ENCODE measurements at regions not wholly inside any gene's neighbourhood (a gene's known extent, or its start where the extent isn't known, plus 50 kb on each side); places are given as distances from the start of the nearest gene placed in this dataset.
"Not testable (repeated sequence)": the region's sequence is repeated elsewhere in the genome, so short reads cannot be mapped to it uniquely, and the experiment has no call there.

- no peak for DNase-seq (ENCODE audit: low read depth)
Measured at GRCh38 chr5:7080501-7080900, 315.4 kb upstream of the ADCY2 start.

- DNase-seq (ENCODE audit: low read depth), result no peak
Measured at GRCh38 chr5:7087719-7088297, 308.1 kb upstream of the ADCY2 start.

DNA sequence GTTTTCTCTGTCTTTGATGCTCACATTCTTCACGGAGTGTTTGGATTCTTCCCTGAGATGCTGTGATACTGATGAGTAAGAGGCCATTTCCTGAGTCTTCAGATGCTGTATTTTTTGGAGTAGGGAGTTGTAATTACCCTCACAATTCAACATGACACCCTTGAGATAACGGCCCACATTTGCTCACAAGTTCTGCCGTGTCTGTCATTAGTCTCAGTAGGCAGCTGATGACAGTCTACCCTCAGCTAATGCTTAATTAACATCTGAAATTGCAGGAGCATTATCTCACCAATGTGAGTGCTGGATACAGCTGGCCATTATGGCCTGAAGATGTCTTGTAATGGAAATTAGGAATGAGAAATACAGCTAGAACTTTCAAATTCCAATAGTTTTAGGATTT, 307.1 kb upstream of the ADCY2 start:
- DNase-seq (ENCODE audit: low read depth), result no peak

- peak; percentile 18 for DNase-seq (ENCODE audit: low read depth)
Measured at GRCh38 chr5:7094626-7095025, 301.3 kb upstream of the ADCY2 start.

- no peak for DNase-seq (ENCODE audit: low read depth)
Measured at GRCh38 chr5:7096294-7096693, 299.6 kb upstream of the ADCY2 start.

DNA sequence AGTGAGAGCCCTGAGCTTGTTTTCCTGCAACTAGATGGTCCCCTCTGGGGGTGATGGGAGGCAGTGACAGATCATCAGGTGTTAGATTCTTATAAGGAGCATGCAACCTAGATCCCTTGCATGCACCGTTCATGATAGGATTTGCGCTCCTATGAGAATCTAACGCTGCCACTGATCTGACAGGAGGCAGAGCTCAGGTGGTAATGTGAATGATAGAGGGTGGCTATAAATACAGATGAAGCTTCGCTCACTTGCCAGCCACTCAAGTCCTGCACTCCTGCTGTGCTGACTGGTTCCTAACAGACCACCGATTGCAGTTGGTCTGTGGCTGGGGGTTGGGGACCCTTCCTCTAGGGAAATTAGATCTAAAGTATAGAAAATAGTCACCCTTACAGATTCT, 290.6 kb upstream of the ADCY2 start:
- DNase-seq (ENCODE audit: low read depth), result no peak

DNA sequence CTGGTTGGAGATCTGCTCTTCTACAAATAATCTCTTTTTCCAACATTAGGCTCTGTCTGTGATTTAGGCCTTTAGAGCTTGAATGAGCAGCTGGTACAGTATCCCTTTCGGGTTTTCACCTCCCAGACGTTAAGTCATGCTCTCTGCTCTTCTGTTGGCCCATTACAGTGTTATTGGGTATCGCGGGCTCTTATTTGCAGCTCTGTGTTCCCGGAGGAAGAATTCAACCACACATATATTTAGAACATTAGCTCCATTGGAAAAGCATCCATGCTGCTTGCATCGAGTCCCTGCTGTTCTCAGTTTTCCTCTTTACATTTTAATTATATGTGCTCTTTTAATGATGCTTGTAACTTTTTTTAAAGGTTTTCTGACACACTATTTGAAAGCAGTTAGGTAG, 278.0 kb upstream of the ADCY2 start:
- no peak for DNase-seq (ENCODE audit: low read depth)

DNA sequence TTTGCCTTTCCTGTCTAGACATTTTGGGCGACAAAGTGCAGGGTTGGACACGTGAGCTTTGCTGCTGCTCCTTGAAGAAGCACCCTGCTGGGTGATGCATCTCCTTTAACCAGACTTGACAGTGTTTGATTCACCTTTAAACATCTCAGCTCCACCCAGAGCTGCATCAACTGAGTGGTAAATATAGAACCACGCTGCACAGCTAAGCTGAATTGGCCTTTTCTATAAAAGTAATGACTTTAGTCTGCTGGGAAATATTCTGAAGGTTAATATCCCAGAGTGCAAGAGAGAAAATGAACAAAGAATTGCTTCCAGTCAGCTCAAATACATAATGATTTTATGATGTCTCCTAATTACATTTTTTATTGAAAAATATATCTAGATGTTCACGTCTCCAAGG, 264.3 kb upstream of the ADCY2 start:
- no peak for DNase-seq (ENCODE audit: low read depth)

GRCh38 chr5:7146886-7147285, 249.1 kb upstream of the ADCY2 start:
- no peak for DNase-seq (ENCODE audit: low read depth)

DNA sequence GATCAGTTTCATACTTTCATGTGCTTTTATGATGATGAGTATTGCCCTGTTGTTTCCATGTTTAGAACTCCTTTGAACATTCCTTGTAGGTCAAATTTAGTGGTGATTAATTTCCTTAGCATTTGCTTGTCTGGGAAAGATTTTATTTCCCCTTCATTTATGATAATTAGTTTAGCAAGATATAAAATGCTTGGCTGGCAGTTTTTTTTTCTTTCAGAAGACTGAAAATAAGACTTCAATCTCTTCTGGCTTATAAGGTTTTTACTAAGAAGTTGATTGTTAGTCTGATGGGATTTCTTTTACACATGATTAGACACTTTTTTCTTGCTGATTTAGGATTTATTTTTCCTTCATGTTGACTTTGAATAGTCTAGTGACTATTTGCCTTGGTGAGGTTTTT, 238.9 kb upstream of the ADCY2 start:
- DNase-seq (ENCODE audit: low read depth), result no peak

DNA sequence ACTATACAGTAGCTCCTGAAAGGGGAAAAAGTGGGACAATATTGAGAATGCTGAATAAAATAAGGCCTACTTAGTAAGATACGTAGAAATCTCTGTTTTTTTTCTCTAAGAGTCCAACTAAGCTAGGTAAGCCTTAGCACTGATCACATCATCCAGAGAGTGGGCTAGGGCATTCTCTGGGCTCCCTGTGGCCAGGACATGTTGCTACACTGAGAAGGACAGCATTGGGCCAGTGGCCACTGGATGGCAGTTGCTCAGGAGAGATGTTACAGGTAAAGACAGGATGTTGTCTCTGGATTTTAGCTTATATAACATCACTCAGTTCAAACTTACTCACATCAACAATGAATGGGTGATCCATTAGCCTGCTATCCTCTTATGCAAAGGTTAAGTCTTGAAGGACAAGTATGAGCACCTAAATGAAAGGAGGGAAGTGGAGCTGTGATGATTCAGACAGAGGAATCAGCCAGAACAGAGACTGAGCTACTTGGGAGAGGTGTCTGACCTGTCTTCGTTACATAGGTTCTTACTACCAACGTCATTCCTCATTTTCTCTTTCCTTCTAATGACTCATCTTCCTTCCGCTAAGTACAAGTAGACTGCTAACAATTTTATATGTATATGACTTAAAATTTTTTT, 226.6 kb upstream of the ADCY2 start:
- no peak for DNase-seq (ENCODE audit: low read depth)

GRCh38 chr5:7170785-7171184, 225.2 kb upstream of the ADCY2 start:
- DNase-seq (ENCODE audit: low read depth), result not testable (repeated sequence)

DNA sequence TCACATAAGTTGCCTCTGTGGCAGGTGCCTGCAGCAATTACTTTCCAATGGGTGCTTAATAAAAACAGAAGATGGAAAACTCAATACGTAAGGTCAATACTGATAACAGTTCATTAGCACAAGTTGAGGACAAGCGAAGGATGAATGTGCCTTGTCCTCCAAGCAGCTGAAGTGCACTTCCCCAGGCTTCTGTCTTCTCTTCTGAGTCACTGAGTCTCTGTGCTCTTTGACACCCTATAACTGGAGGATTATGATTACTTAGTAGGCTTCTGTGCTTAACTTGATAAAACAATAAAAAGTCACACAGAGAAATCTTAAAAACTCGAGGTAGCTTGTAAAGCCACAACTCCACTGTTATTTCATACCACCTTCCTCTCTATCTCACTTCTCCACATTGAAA, 216.6 kb upstream of the ADCY2 start:
- no peak for DNase-seq (ENCODE audit: low read depth)

DNA sequence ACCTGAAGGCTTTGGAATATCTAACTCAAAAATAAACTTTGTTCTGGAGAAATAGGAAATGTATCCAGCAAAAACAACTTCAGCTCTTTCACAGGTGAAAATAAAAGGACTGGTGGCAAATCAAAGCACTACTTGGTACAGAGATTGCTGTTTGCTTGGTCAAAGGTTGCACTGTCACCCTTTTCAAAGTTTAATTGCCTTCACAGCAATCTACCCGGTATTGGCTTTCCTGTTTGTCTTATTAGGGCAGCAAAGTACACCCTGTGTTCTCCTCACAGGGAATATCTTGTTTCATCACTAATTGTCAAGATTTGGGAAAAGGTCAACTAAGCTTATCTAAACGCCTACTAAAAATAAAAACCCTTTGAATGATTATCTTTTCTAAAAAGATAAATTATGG, 214.1 kb upstream of the ADCY2 start:
- no peak for DNase-seq (ENCODE audit: low read depth)

DNA sequence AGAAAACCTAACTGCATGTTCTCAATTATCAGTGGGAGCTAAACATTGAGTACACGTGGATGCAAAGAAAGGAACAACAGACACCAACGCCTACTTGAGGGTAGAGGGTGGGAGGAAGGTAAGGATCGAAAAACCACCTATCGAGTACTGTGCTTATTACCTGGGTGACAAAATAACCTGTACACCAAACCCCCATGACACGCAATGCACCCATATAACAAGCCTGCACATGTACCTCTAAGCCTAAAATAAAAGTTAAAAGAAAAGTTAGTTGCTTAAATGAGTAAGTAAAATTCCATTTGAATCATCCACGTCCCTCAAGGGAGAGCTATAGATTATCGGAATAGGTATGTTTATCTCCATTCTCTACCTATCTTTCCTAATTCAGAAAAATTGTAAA, 210.2 kb upstream of the ADCY2 start:
- no peak for DNase-seq (ENCODE audit: low read depth)

DNA sequence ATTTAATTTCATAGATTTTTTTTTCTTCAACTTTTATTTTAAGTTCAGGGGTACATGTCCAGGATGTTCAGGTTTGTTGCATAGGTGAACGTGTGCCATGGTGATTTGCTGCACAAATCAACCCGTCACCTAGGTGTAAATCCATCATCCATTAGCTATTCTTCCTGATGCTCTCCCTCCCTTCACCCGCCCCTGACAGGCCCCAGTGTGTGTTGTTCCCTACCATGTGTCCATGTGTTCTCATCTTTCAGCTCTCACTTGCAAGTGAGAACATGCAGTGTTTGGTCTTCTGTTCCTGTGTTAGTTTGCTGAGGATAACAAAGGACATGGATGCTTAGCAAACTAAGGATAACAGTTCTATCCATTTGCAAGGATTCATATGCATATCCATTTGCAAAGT, 209.1 kb upstream of the ADCY2 start:
- no peak for DNase-seq (ENCODE audit: low read depth)

- no peak for DNase-seq (ENCODE audit: low read depth)
Measured at GRCh38 chr5:7190712-7191250, 205.2 kb upstream of the ADCY2 start.

DNA sequence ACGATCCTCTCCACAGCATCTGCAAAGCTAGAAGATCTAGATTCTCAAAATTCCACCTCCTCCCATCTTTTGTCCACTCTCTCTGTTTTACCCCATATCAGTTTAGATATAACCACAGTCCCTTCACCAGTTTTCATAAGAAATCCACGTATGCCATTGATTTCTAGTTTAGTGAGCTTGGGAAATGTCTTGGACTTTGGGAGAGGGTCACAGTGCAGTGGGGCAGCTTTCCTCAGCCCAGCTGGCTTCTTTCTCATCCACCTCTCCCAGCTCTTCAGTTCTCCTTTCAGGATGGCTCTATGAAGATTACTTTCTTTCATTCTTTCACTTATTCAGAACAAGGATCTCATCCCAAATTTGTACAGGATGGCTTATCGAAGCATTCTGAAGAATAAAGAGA, 203.9 kb upstream of the ADCY2 start:
- no peak for DNase-seq (ENCODE audit: low read depth)

- no peak for DNase-seq (ENCODE audit: low read depth)
Measured at GRCh38 chr5:7202846-7203245, 193.1 kb upstream of the ADCY2 start.

- DNase-seq (ENCODE audit: low read depth), result no peak
Measured at GRCh38 chr5:7207979-7208378, 188.0 kb upstream of the ADCY2 start.

GRCh38 chr5:7208938-7209337, 187.0 kb upstream of the ADCY2 start:
- no peak for DNase-seq (ENCODE audit: low read depth)

- DNase-seq (ENCODE audit: low read depth), result no peak
Measured at GRCh38 chr5:7209658-7210057, 186.3 kb upstream of the ADCY2 start.

DNA sequence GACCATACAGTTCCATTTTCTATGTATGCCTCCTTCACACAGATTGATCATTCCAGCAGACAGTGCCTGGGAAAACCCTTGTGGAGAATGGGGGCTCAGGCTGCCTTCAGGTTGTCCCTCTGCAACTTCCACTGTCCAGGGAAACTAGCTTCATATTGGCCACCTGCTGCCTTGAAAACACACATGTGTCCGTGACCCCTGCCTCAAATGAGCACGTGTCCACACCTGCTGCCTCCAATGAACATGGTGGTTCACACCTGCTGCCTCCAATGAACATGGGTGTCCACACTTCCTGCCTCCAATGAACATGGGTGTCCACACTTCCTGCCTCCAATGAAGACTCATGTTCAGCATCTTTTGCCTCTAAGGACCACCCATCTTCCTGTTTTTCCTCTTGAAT, 185.4 kb upstream of the ADCY2 start:
- DNase-seq (ENCODE audit: low read depth), result no peak

DNA sequence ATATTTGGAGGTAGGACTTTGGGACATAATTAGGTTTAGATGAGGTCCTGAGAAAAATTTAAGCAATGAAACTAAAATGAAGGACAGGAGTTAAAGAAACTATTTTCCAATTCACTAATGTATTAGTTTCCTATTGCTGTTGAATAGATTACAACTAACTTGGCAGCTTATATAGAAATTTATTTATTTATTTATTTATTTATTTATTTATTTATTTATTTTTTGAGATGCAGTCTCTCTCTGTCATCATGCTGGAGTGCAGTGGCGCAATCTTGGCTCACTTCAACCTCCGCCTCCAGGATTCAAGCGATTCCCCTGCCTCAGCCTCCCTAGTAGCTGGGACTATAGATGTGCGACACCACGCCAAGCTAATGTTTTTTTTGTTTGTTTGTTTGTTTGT, 182.4 kb upstream of the ADCY2 start:
- no peak for DNase-seq (ENCODE audit: low read depth)
